ENCODE measurements at regions not wholly inside any gene's neighbourhood (a gene's known extent, or its start where the extent isn't known, plus 50 kb on each side); places are given as distances from the start of the nearest gene placed in this dataset.

GRCh38 chr18:54774981-54775665 is 53.2 kb upstream of the RAB27B start:
- Histone ChIP-seq H3K27me3 (replicated peaks; ENCODE audit: insufficient read depth) (no peaks in the 10 kb centered on the region), H3K4me1 (ENCODE audit: control insufficient read depth in 1 of 2, low read depth in 2 of 2) (no peaks in the 10 kb centered on the region), H3K27ac (no peak overlapping the region), H3K36me3 (no peaks in the 10 kb centered on the region), H3K4me3 (no peak overlapping the region), H3K9me3 (no peaks in the 10 kb centered on the region)
- no peak for DNase-seq (ENCODE audit: low spot score)
- no peak for TF ChIP-seq CTCF (IDR thresholded peaks at IDR 0.05)
- ATAC-seq (ENCODE audit: insufficient number of reproducible peaks, low FRiP score, low read depth) = no peak

- no peak overlapping the region for H3K27ac ChIP-seq
- H3K9me3 ChIP-seq = no peaks in the 10 kb centered on the region
- H3K4me3 ChIP-seq = no peak overlapping the region
- ATAC-seq (ENCODE audit: insufficient number of reproducible peaks, low FRiP score, low read depth) (no peak), DNase-seq (ENCODE audit: low spot score) (no peak)
- no peaks in the 10 kb centered on the region for H3K36me3 ChIP-seq
- H3K4me1 ChIP-seq (ENCODE audit: control insufficient read depth in 1 of 2, low read depth in 2 of 2) = no peaks in the 10 kb centered on the region
- H3K27me3 ChIP-seq (replicated peaks; ENCODE audit: insufficient read depth) = no peaks in the 10 kb centered on the region
- TF ChIP-seq CTCF (IDR thresholded peaks at IDR 0.05) = no peak
Measured at GRCh38 chr18:54775686-54776085, 52.6 kb upstream of the RAB27B start.

- Histone ChIP-seq H3K9me3 (no peaks in the 10 kb centered on the region), H3K27me3 (replicated peaks; ENCODE audit: insufficient read depth) (no peaks in the 10 kb centered on the region), H3K27ac (no peak overlapping the region), H3K4me1 (ENCODE audit: control insufficient read depth in 1 of 2, low read depth in 2 of 2) (no peaks in the 10 kb centered on the region), H3K4me3 (no peak overlapping the region), H3K36me3 (no peaks in the 10 kb centered on the region)
- no peak for ATAC-seq (ENCODE audit: insufficient number of reproducible peaks, low FRiP score, low read depth)
- TF ChIP-seq CTCF (IDR thresholded peaks at IDR 0.05) = no peak
- DNase-seq (ENCODE audit: low spot score) = no peak
Measured at GRCh38 chr18:54776282-54776977, 51.8 kb upstream of the RAB27B start.

GRCh38 chr18:54777118-54777791 is 51.0 kb upstream of the RAB27B start:
- Histone ChIP-seq H3K27ac (no peak overlapping the region), H3K4me1 (ENCODE audit: control insufficient read depth in 1 of 2, low read depth in 2 of 2) (no peaks in the 10 kb centered on the region), H3K36me3 (no peaks in the 10 kb centered on the region), H3K27me3 (replicated peaks; ENCODE audit: insufficient read depth) (no peaks in the 10 kb centered on the region), H3K9me3 (no peaks in the 10 kb centered on the region), H3K4me3 (no peak overlapping the region)
- ATAC-seq (ENCODE audit: insufficient number of reproducible peaks, low FRiP score, low read depth) (no peak), DNase-seq (ENCODE audit: low spot score) (no peak)
- no peak for TF ChIP-seq CTCF (IDR thresholded peaks at IDR 0.05)

GRCh38 chr18:54777989-54778388 is 50.3 kb upstream of the RAB27B start:
- Histone ChIP-seq H3K4me3 (no peak overlapping the region), H3K36me3 (no peaks in the 10 kb centered on the region), H3K27ac (no peak overlapping the region), H3K9me3 (no peaks in the 10 kb centered on the region), H3K27me3 (replicated peaks; ENCODE audit: insufficient read depth) (no peaks in the 10 kb centered on the region), H3K4me1 (ENCODE audit: control insufficient read depth in 1 of 2, low read depth in 2 of 2) (no peaks in the 10 kb centered on the region)
- ATAC-seq (ENCODE audit: insufficient number of reproducible peaks, low FRiP score, low read depth) (no peak), DNase-seq (ENCODE audit: low spot score) (no peak)
- TF ChIP-seq CTCF (IDR thresholded peaks at IDR 0.05) = no peak
